HG03280 (cell line): ENCODE measurements at regions not wholly inside any gene's neighbourhood (a gene's known extent, or its start where the extent isn't known, plus 50 kb on each side); places are given as distances from the start of the nearest gene placed in this dataset.
"Not testable (repeated sequence)": the region's sequence is repeated elsewhere in the genome, so short reads cannot be mapped to it uniquely, and the experiment has no call there.

ENCODE experiments used
- ATAC-seq: cut with Tn5 transposase; IDR thresholded peaks from one replicate; pipeline ENCODE4 v1.9.1; 2021; ENCODE audit warnings: mild to moderate bottlenecking, moderate library complexity; ENCODE audit not compliant: unreplicated experiment

GRCh38 chr2:62335612-62336011 lies 139.7 kb downstream of the B3GNT2 start:
- ATAC-seq = no peak

DNA sequence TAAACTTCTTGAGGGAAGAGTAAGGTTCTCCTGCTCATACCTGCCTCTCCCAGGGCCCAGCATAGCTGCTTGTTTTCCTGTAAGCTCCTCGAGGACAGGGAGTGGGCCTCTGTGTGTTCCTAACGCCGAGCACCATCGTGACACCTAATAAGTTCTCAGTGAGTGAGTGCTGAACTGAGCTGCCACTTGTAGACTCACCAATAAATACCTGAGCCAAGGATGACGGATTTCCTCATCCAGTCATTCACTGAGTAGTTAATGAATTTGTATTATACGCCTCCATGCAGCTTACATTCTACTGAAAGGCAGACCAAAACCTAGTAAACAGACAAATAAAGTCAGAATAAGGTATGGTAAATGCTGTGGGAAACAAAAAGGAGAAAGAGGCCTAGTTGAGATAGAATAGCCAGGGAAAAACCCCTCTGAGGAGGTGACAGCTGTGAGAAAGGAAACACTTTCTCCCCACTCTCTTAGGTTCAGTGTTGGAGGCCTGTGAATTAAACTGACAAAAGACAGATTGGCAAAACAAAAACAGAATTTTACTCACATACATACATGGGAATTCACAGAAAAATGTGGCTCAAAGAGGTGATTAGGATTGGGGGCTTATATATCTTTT lies 138.6 kb downstream of the B3GNT2 start:
- peak; percentile 58 for ATAC-seq

DNA sequence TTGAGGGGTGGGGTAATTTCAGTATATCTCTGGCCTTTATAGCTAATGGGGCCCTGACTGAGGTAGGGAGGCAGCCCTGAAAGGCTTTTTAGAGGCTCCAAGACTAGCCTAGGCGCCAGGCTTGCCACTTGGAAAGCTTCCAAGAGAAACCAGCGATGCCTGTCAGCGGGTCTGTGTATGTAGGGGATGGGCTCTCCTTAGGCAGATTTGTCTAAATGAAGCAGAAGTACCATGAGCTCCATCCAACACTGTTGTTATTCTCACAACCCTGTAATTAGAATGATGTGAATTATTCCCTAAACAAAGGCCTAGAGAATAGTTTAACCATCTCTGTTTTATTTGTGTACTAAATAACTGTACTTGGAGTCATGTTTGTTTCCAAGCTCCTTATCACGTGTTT lies 138.1 kb downstream of the B3GNT2 start:
- ATAC-seq = no peak

- ATAC-seq = no peak
Measured at GRCh38 chr2:62330959-62331358, 135.0 kb downstream of the B3GNT2 start.

DNA sequence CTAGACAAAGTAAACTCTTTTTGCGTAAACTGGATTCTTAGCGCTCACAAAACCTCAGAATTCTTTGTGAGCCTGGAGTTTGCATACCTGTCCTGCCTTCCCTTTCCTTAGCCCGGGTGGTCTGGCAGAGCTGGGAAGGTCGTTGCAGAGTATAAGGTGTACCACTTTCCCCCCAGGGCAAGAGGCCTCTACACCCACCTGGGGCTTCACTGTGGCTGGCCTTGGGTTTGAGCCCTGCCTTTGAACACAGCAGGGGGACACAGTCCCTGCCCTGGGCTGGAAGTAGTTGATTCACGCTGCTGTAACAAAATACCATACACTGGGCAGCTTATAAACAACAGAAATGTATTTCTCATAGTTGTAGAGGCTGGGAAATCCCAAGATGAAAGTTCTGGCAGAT lies 133.9 kb downstream of the B3GNT2 start:
- ATAC-seq = no peak

DNA sequence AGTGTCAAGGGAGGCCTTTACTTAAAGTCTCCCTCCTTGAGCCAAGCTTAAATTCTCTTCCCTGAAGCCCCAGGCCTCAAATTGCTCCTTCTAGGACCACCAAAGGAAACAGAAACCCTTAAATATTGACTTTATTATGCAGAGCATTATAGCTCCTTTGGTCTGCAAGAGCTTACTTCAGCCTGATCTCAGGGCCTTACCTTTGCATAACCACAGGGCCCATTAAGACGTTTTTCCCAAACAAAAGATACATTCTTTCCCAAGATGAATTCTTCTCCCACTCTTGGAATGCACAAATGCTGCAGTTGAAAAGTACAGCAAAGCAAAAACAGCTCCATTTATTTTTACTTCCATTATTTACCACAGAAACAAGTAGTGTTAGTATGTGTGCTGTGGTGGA lies 130.8 kb downstream of the B3GNT2 start:
- no peak for ATAC-seq

DNA sequence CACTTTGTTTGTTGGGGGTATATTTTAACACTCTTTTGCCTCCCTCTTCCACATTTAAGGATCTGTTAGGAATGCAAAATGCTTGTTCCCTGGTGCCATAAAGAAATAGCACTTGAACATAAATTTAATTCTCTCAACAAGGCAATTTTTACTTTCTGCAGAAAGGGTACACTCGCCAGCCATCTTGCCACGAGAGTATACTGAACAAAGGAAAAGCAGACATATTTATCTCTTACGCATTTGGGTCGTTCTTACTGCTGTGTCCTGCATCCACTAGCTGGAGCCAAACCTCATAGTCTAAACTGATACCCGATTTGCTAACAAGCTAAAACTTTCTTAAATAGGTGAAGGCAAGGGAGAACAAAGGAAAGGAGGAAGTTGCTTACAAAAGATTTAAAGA lies 129.5 kb downstream of the B3GNT2 start:
- ATAC-seq = no peak

DNA sequence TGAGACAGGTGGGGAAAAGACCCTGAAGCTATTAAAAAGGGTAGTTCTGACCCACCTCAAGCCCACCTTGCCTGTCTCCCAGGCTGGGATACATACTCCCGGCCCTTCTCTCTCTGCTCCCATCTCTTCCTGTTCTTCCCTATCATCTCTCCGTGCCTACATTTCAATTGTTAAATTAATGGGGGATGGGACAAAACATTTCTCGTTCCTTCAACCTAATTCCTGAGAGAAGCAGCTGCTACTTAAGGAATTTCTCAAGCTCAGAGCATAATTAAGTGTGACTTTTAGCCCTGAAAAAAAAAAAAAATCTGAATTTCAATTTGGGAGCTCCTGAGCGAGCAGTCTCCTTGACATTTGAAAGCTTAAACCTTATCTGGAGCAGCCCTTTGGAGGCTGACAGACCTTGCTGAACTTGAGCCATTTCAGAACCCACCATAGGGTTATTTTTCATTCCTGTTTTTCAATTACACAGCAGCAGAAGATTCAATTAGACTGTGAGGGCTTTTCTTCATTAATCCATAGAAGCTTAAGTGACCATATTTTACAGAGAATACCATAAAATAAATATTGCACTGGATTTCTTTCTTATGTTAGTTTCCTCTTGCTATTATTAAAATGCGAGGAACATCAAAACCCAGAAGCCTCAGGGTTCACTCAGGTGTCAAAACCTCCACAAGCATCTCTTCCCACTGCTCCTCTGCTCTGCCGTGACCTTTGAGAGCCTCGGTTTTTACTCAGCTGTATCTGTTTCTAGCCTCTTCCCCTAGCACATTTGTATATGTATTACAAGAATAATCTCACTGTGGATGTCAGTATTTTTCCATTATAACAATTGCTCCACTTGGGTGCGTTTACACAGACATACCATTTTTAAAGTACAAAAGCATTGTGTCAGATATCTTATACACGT lies 125.7 kb downstream of the B3GNT2 start:
- no peak for ATAC-seq

GRCh38 chr2:62320657-62321357 lies 124.9 kb downstream of the B3GNT2 start:
- ATAC-seq = no peak

GRCh38 chr2:62320137-62320536 lies 124.2 kb downstream of the B3GNT2 start:
- ATAC-seq = not testable (repeated sequence)

GRCh38 chr2:62319070-62319469 lies 123.2 kb downstream of the B3GNT2 start:
- ATAC-seq = no peak

GRCh38 chr2:62315476-62315875 lies 119.6 kb downstream of the B3GNT2 start:
- ATAC-seq = no peak

- ATAC-seq = no peak
Measured at GRCh38 chr2:62314291-62314690, 118.4 kb downstream of the B3GNT2 start.

GRCh38 chr2:62313449-62314227 lies 117.7 kb downstream of the B3GNT2 start:
- peak; percentile 52 for ATAC-seq

DNA sequence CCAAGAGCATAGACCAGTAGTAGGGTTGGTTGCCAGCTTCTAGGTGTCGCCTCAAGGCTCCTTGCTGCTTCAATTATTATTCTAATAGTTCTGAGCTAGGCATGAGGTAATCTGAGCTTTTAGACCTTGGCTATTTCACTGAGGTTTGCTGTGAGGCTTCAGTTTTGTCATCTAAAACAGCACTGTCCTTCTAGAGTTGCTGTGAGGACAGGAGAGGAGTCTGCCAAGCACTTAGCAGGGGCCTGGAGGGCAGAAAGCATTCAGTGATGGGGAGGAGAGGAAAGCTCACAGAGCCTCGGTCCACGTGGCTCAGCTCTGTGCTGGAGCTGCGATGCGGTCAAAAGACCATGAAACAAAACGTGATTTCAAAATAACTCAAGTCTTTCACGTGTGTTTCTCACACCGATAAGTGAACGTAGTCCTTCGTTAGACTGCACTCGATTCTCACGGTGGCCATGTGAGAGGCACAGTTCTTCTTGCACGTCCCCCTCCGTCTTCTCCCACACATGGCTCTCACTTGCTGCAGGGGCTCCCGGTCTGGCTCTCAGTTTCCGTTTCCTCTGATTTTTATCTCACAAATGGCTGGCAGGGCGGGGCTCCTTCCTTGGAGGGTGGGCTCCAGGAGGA lies 113.7 kb downstream of the B3GNT2 start:
- ATAC-seq = peak; percentile 49

GRCh38 chr2:62309081-62309464 lies 113.2 kb downstream of the B3GNT2 start:
- ATAC-seq = no peak

- no peak for ATAC-seq
Measured at GRCh38 chr2:62307469-62308389, 111.8 kb downstream of the B3GNT2 start.

DNA sequence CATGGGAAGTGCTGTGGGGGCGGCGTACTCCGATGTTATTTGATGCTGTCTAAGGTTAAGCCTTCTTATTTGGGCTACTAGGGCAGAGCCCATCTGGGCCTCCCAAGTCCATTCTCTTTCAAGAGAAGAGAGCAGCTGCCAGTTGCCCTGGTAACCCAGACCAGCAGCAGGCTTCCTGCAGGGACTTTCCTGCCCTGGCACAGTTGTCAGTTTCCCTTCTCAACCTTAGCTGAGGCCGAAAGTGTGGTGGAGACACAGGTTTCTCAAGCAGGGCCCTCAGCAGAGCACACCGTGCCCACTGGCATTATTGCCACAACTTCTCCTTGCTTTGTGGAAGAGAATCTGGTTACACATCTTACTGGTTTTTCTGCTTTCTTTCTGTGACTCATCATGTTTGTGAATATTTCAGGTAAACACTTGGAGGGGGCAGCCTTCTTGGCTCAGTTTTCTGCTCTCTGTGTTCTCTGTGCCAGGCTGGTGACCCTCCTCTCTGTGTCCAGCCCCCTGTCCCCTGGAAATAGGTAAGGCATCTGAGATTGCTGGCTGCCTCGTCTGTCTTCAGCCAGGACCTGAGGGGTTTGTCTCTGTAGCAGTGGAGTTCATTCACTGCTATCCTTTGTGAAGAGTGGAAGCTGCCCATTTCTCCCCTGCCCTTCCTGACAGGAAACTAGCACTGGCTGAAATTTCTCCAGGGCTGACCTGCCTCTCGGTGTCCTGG lies 111.0 kb downstream of the B3GNT2 start:
- peak; percentile 34 for ATAC-seq
